Endothelial cell of umbilical vein (primary cell): ENCODE measurements at regions not wholly inside any gene's neighbourhood (a gene's known extent, or its start where the extent isn't known, plus 50 kb on each side); places are given as distances from the start of the nearest gene placed in this dataset.

Experiments
- BruUV-seq: library from RNA; stranded (reverse); fragments of 400-500 nt; replicated peaks from 2 replicates; lab custom pipeline; 2021; lab: Mats Ljungman, UMichigan
- CTCF ChIA-PET: fragments of 300-600, 350-600 bp; sonication (Branson Sonifier 250); formaldehyde crosslinking; loops from one replicate; lab custom pipeline; 2021; ENCODE audit warnings: antibody characterized with exemption, inconsistent platforms; lab: Charles Lee
- POLR2A ChIA-PET: fragments of 300-600, 350-600 bp; sonication (Branson Sonifier 250); formaldehyde crosslinking; loops from one replicate; lab custom pipeline; 2021; ENCODE audit warnings: antibody characterized with exemption, inconsistent platforms; lab: Charles Lee
- DNase-seq: peaks from one replicate; pipeline ENCODE4 v3.0.0-alpha.2; 2011; ENCODE audit warnings: low read depth, low spot score
- FAIRE-seq: peaks from 2 replicates; lab custom pipeline; 2011; peaks lifted over from hg19 to GRCh38; lab: Jason Lieb, UNC
- H2AFZ ChIP-seq: 2 replicates; pipeline ENCODE4 v1.6.0; 2012; ENCODE audit warnings: low read depth, low read length, control low read depth, inconsistent platforms
- H3K27ac ChIP-seq: 2 replicates; pipeline ENCODE4 v1.5.1; 2011; ENCODE audit warnings: low read depth, mild to moderate bottlenecking, control low read depth, low read length, moderate library complexity; ENCODE audit not compliant: insufficient read depth
- H3K27me3 ChIP-seq, 2 experiments: 2 replicates each; pipeline versions ENCODE4 v1.6.0 to v1.6.1; 2011; ENCODE audit warnings: low read length in 2 of 2, mixed read lengths in 1 of 2; ENCODE audit not compliant: control insufficient read depth in 2 of 2, insufficient read depth in 2 of 2
- H3K36me3 ChIP-seq, 2 experiments: 2 replicates in 1 of 2; 3 replicates in 1 of 2; pipeline ENCODE4 v1.5.1; 2011; ENCODE audit warnings: low read length in 2 of 2, mild to moderate bottlenecking in 1 of 2, moderate library complexity in 1 of 2; ENCODE audit not compliant: control insufficient read depth in 2 of 2, insufficient read depth in 2 of 2; ENCODE audit errors: extremely low read depth in 1 of 2
- H3K4me1 ChIP-seq: 3 replicates; pipeline ENCODE4 v1.5.1; 2011; ENCODE audit warnings: mild to moderate bottlenecking, low read length; ENCODE audit not compliant: control insufficient read depth, insufficient read depth; ENCODE audit errors: extremely low read depth
- H3K4me2 ChIP-seq: 2 replicates; pipeline ENCODE4 v1.6.1; 2011; ENCODE audit warnings: low read length, control low read depth, mixed read lengths; ENCODE audit not compliant: insufficient read depth
- H3K4me3 ChIP-seq, 3 experiments: fragments of 200-600 bp in 1 of 3; sonication (generic), shearing (Covaris generic) in 1 of 3; replicated peaks in 1 of 3; 2 replicates each; pipeline ENCODE4 v1.5.1; 2011 to 2016; ENCODE audit warnings: control low read depth in 3 of 3, low read length in 3 of 3, mild to moderate bottlenecking in 2 of 3, inconsistent platforms in 1 of 3, low read depth in 1 of 3, moderate library complexity in 1 of 3; ENCODE audit not compliant: insufficient read depth in 1 of 3
- H3K79me2 ChIP-seq: 2 replicates; pipeline ENCODE4 v1.6.0; 2012; ENCODE audit warnings: low read length, inconsistent platforms; ENCODE audit not compliant: control insufficient read depth, insufficient read depth
- H3K9ac ChIP-seq: replicated peaks from 2 replicates; pipeline ENCODE3; 2011; ENCODE audit warnings: low read length, control low read depth; ENCODE audit not compliant: insufficient read depth; ENCODE audit errors: extremely low read depth
- H3K9me1 ChIP-seq: replicated peaks from 3 replicates; pipeline ENCODE4 v1.6.0; 2011; ENCODE audit warnings: mild to moderate bottlenecking, low read length; ENCODE audit not compliant: control insufficient read depth, insufficient read depth; ENCODE audit errors: extremely low read depth
- H3K9me3 ChIP-seq: replicated peaks from 2 replicates; pipeline ENCODE4 v1.5.1; 2012; ENCODE audit warnings: low read length, inconsistent platforms; ENCODE audit not compliant: control insufficient read depth, insufficient read depth
- H4K20me1 ChIP-seq: replicated peaks from 2 replicates; pipeline ENCODE3; 2011; ENCODE audit warnings: mild to moderate bottlenecking, low read length; ENCODE audit not compliant: control insufficient read depth, insufficient read depth; ENCODE audit errors: extremely low read depth
- CTCF ChIP-seq, 2 donors: IDR thresholded peaks; 1 replicate in 1 of 2; 2 replicates in 1 of 2; pipeline ENCODE4 v1.5.1; 2011; ENCODE audit warnings: low read length in 2 of 2, mild to moderate bottlenecking in 2 of 2, moderate library complexity in 2 of 2, control low read depth in 1 of 2, inconsistent platforms in 1 of 2, low read depth in 1 of 2; ENCODE audit not compliant: insufficient read depth in 1 of 2; ENCODE audit errors: extremely low read depth in 1 of 2
- EZH2 ChIP-seq: IDR thresholded peaks from 2 replicates; pipeline ENCODE4 v1.6.1; 2012; ENCODE audit warnings: borderline replicate concordance, low read depth, mild to moderate bottlenecking, moderate library complexity, low read length, inconsistent platforms; ENCODE audit not compliant: severe bottlenecking
- FOS ChIP-seq: IDR thresholded peaks from 2 replicates; pipeline ENCODE4 v1.6.1; 2011; ENCODE audit warnings: mild to moderate bottlenecking, low read length, moderate library complexity, borderline replicate concordance; ENCODE audit not compliant: insufficient read depth
- JUN ChIP-seq: IDR thresholded peaks from 2 replicates; pipeline ENCODE4 v1.6.1; 2011; ENCODE audit warnings: borderline replicate concordance, low read depth; ENCODE audit not compliant: insufficient read length, insufficient read depth
- MAX ChIP-seq: IDR thresholded peaks from 2 replicates; pipeline ENCODE4 v1.6.1; 2011; ENCODE audit not compliant: insufficient read depth, insufficient read length
- MYC ChIP-seq: IDR thresholded peaks from one replicate; pipeline ENCODE4 v1.6.1; 2011; ENCODE audit warnings: mild to moderate bottlenecking, low read depth, low read length
- POLR2A ChIP-seq: IDR thresholded peaks from 2 replicates; pipeline ENCODE4 v1.6.1; 2012; ENCODE audit warnings: low read depth, mild to moderate bottlenecking, control low read depth, low read length
- POLR2AphosphoS5 ChIP-seq: IDR thresholded peaks from 2 replicates; pipeline ENCODE4 v1.6.1; 2012; ENCODE audit warnings: low read depth, mild to moderate bottlenecking, control low read depth, low read length, moderate library complexity; ENCODE audit not compliant: insufficient read depth
- dilution Hi-C: fragments of 300-500 bp; cut with MboI; formaldehyde crosslinking; loops from one replicate; pipeline ENCODE4 v1.15.0; 2019; ENCODE audit warnings: low sequenced_read_pairs; ENCODE audit not compliant: extremely low pct_ligation_motif_present
- intact Hi-C: fragments of 100-400 bp; cut with micrococcal nuclease; formaldehyde crosslinking; loops from one replicate; pipeline ENCODE4 v1.10.0; 2022

GRCh38 chr10:58027426-58027825 is 240.3 kb downstream of the IPMK start:
- DNase-seq: no peak
- Histone ChIP-seq H2AFZ (no peak overlapping the region), H3K27ac (no peak overlapping the region), H3K36me3 (no peaks in the 10 kb centered on the region), H3K4me3 (no peak overlapping the region), H3K27me3 (no peaks in the 10 kb centered on the region), H3K9ac (no peak overlapping the region), H3K9me1 (no peaks in the 10 kb centered on the region), H3K9me3 (no peaks in the 10 kb centered on the region), H3K4me1 (peaks cover 7% of the 10 kb centered on the region), H3K4me2 (no peak overlapping the region), H4K20me1 (no peaks in the 10 kb centered on the region), H3K79me2 (no peaks in the 10 kb centered on the region)
- dilution Hi-C loops: no loop called here
- TF ChIP-seq MAX (no peak), JUN (no peak), EZH2 (no peak), FOS (no peak), POLR2A (no peak), POLR2AphosphoS5 (no peak), CTCF (IDR thresholded peaks at IDR 0.05; ENCODE audit: extremely low read depth in 1 of 2, insufficient read depth in 1 of 2, low read depth in 1 of 2, low read length in 2 of 2) (no peak), MYC (no peak)
- no TSS peak for BruUV-seq
- POLR2A ChIA-PET: no interaction called here
- intact Hi-C loops: no loop called here
- FAIRE-seq: no peak
- CTCF ChIA-PET: interaction anchor here (0.7 kb wide), 1 partner anchor 312 kb away, joined by 3 read pairs; no protein-coding TSS in a partner anchor
